ENCODE measurements at regions not wholly inside any gene's neighbourhood (a gene's known extent, or its start where the extent isn't known, plus 50 kb on each side); places are given as distances from the start of the nearest gene placed in this dataset.

GRCh38 chr2:190121305-190121704 lies 58.8 kb upstream of the MSTN start:
- Histone ChIP-seq H3K27me3 (no peaks in the 10 kb centered on the region), H3K9me3 (no peaks in the 10 kb centered on the region), H3K4me3 (no peak overlapping the region), H3K4me1 (no peaks in the 10 kb centered on the region), H3K27ac (no peak overlapping the region), H3K36me3 (replicated peaks in 1 of 2; ENCODE audit: insufficient read depth in 1 of 2, low read depth in 2 of 2) (no peaks in the 10 kb centered on the region)
- TF ChIP-seq, protein P1, sequence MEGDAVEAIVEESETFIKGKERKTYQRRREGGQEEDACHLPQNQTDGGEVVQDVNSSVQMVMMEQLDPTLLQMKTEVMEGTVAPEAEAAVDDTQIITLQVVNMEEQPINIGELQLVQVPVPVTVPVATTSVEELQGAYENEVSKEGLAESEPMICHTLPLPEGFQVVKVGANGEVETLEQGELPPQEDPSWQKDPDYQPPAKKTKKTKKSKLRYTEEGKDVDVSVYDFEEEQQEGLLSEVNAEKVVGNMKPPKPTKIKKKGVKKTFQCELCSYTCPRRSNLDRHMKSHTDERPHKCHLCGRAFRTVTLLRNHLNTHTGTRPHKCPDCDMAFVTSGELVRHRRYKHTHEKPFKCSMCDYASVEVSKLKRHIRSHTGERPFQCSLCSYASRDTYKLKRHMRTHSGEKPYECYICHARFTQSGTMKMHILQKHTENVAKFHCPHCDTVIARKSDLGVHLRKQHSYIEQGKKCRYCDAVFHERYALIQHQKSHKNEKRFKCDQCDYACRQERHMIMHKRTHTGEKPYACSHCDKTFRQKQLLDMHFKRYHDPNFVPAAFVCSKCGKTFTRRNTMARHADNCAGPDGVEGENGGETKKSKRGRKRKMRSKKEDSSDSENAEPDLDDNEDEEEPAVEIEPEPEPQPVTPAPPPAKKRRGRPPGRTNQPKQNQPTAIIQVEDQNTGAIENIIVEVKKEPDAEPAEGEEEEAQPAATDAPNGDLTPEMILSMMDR (IDR thresholded peaks at IDR 0.05) = no peak
- no peak for TF ChIP-seq POLR2A (IDR thresholded peaks at IDR 0.05)
- no peak for DNase-seq
- ATAC-seq = no peak
- intact Hi-C loops (cut with DNase I) = no loop called here

DNA sequence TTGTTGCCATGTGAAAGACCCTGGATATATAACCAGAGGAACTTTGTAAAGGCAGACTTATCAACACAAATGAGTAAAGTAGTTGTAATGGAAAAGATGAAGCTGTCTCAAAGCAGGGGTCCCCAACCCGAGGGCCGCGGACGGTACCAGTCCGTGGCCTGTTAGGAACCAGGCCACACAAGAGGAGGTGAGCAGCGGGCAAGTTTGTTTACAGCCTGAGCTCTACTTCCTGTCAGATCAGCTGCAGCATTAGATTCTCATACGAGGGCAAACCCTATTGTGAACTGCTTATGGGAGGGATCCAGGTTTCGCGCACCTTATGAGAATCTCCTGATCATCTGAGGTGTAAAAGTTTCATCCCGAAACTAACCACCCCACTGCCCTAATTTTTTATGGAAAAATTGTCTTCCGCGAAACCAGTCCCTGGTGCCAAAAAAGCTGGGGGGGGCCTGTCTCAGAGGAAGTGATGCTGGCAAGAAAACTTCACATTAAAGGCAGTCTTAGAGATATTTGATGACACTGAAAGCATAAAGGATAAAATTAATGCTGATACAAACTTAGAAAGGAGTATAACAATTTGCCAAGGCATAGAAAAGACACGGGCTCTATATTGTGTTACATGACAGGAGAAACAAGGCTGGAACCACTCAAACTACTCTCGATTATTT lies 57.5 kb upstream of the MSTN start:
- Histone ChIP-seq H3K27ac (no peak overlapping the region), H3K9me3 (no peaks in the 10 kb centered on the region), H3K4me1 (no peaks in the 10 kb centered on the region), H3K4me3 (no peak overlapping the region), H3K27me3 (no peaks in the 10 kb centered on the region), H3K36me3 (replicated peaks in 1 of 2; ENCODE audit: insufficient read depth in 1 of 2, low read depth in 2 of 2) (no peaks in the 10 kb centered on the region)
- intact Hi-C loops (cut with DNase I) = no loop called here
- no peak for TF ChIP-seq POLR2A (IDR thresholded peaks at IDR 0.05)
- TF ChIP-seq, protein P1 (IDR thresholded peaks at IDR 0.05) = no peak
- ATAC-seq = peak; percentile 27
- 60 to 73% methylated on average over 14 of the region's 14 CpGs for WGBS, 2 donors
- DNase-seq = peak in 1 of 4 donors; percentile 5

DNA sequence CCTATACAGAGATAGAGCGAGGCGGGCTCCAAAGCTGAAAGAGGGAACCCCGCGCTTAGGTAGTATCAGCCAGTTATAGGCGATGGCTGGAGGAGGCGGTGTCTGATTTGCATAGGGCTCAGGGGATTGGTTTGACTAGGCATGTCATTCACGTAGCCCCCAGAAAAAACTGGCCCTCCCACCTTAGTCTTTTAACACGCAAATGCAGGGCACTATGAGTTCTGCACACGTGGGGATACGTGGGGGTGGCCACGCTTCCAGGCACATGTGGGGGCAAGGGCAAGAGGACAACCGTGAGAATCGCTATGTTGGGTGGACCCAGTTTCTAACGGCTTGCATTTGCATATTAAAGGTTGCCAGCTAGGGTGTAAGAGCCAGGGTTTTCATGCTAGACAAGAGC lies 56.7 kb upstream of the MSTN start:
- no peak overlapping the region for H3K4me3 ChIP-seq
- no peak overlapping the region for H3K27ac ChIP-seq
- no peaks in the 10 kb centered on the region for H3K27me3 ChIP-seq
- DNase-seq = peak in 3 of 4 donors; percentile 19 to 59 (median 22)
- H3K4me1 ChIP-seq = no peaks in the 10 kb centered on the region
- TF ChIP-seq, protein P1 (IDR thresholded peaks at IDR 0.05) = no peak
- no peak for TF ChIP-seq POLR2A (IDR thresholded peaks at IDR 0.05)
- WGBS, 2 donors = 63 to 64% methylated on average over 14 of the region's 14 CpGs
- intact Hi-C loops (cut with DNase I) = no loop called here
- H3K9me3 ChIP-seq = no peaks in the 10 kb centered on the region
- no peaks in the 10 kb centered on the region for H3K36me3 ChIP-seq (replicated peaks in 1 of 2; ENCODE audit: insufficient read depth in 1 of 2, low read depth in 2 of 2)
- ATAC-seq = peak; percentile 55

GRCh38 chr2:190117305-190117704 lies 54.8 kb upstream of the MSTN start:
- TF ChIP-seq, protein P1 (IDR thresholded peaks at IDR 0.05) = no peak
- no peak for TF ChIP-seq POLR2A (IDR thresholded peaks at IDR 0.05)
- H3K4me1 ChIP-seq = no peaks in the 10 kb centered on the region
- no peaks in the 10 kb centered on the region for H3K36me3 ChIP-seq (replicated peaks in 1 of 2; ENCODE audit: insufficient read depth in 1 of 2, low read depth in 2 of 2)
- H3K9me3 ChIP-seq = no peaks in the 10 kb centered on the region
- no peak for DNase-seq
- H3K27me3 ChIP-seq = no peaks in the 10 kb centered on the region
- H3K27ac ChIP-seq = no peak overlapping the region
- WGBS, 2 donors = 96 to 97% methylated on average over 1 of the region's 1 CpG
- no peak for ATAC-seq
- intact Hi-C loops (cut with DNase I) = no loop called here
- H3K4me3 ChIP-seq = no peak overlapping the region

DNA sequence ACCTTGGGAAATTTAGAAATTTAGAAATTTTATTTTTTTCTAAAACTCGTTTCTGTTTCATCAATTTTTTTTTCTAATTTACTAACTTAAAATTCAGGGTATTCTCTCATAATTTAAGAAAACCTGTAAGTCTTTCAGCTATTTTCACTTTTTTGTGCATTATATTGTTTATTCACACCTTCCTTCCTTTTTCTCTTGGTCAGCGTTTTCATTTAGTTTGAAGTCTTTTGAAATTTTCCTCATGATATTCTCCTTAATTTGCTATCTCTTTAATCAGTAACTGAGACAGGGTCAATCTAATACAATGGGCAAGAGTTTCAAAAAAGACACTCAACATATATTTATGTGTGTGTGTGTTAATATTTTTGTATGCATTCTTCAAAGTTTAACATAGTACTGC lies 50.5 kb upstream of the MSTN start:
- Histone ChIP-seq H3K27me3 (no peaks in the 10 kb centered on the region), H3K4me1 (no peaks in the 10 kb centered on the region), H3K27ac (no peak overlapping the region), H3K36me3 (replicated peaks in 1 of 2; ENCODE audit: insufficient read depth in 1 of 2, low read depth in 2 of 2) (no peaks in the 10 kb centered on the region), H3K4me3 (no peak overlapping the region), H3K9me3 (no peaks in the 10 kb centered on the region)
- no peak for TF ChIP-seq POLR2A (IDR thresholded peaks at IDR 0.05)
- 76% methylated on average over 2 of the region's 2 CpGs for WGBS, 2 donors
- ATAC-seq = no peak
- DNase-seq = no peak
- intact Hi-C loops (cut with DNase I) = no loop called here
